Ureter (tissue), 1 donor: ENCODE measurements at regions not wholly inside any gene's neighbourhood (a gene's known extent, or its start where the extent isn't known, plus 50 kb on each side); places are given as distances from the start of the nearest gene placed in this dataset.
"Not testable (repeated sequence)": the region's sequence is repeated elsewhere in the genome, so short reads cannot be mapped to it uniquely, and the experiment has no call there.

Source experiments
- DNase-seq: peaks from one replicate; pipeline ENCODE4 v3.0.0-alpha.2; 2020; ENCODE audit warnings: low spot score
- donor health status: DM: yes; HTN: yes; CAD: no.

- DNase-seq: not testable (repeated sequence)
Measured at GRCh38 chr9:65566018-65566417, 109.7 kb upstream of the ZNG1E start.

- DNase-seq: not testable (repeated sequence)
Measured at GRCh38 chr9:65519018-65519417, 156.7 kb upstream of the ZNG1E start.

DNA sequence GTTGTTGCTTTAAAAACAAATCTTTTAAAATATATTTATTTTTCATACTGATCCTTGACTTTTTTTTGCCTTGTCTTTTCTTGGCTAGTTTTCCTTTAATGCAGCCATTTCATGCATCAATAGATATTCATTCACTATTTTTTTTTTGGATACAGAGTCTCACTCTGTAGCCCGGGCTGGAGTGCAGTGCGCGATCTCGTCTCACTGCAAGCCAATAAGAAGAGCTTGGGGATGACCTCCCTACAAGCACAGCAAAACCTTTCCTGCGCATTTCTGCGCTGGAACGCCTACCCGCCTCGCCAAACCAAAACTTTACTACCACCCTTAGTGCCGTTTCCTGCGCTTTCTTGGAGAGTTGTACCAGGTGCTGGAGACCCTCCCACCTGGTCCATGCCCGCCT is 161.3 kb upstream of the ZNG1E start:
- DNase-seq: not testable (repeated sequence)

GRCh38 chr9:65507897-65508296 is 167.8 kb upstream of the ZNG1E start:
- DNase-seq: not testable (repeated sequence)

- DNase-seq: not testable (repeated sequence)
Measured at GRCh38 chr9:65504686-65505085, 171.0 kb upstream of the ZNG1E start.

DNA sequence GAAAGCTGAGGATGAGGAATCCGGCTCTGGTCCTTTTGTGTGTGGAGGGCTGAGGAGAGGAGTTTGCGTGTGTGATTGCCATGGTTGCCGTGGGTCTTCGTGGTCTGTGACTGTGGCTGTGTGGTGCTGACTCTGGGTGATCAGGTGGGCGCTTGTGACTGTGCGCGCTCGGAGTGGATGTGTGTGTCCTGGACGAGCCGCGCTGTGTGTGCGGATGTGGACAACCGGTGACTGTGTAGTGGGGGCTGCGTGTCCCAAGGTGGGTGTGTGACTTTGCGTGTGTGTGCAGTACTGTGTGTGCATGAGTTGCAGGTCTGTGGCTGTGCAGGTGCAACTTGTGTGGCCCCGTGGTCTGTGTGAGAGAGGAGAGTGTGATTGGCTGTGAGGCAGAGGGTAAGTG is 172.0 kb upstream of the ZNG1E start:
- not testable (repeated sequence) for DNase-seq

- DNase-seq: not testable (repeated sequence)
Measured at GRCh38 chr9:65482890-65483289, 192.8 kb upstream of the ZNG1E start.

- not testable (repeated sequence) for DNase-seq
Measured at GRCh38 chr9:65481291-65481690, 194.4 kb upstream of the ZNG1E start.

- DNase-seq: not testable (repeated sequence)
Measured at GRCh38 chr9:65474891-65475290, 189.9 kb upstream of the FOXD4L5 start.

DNA sequence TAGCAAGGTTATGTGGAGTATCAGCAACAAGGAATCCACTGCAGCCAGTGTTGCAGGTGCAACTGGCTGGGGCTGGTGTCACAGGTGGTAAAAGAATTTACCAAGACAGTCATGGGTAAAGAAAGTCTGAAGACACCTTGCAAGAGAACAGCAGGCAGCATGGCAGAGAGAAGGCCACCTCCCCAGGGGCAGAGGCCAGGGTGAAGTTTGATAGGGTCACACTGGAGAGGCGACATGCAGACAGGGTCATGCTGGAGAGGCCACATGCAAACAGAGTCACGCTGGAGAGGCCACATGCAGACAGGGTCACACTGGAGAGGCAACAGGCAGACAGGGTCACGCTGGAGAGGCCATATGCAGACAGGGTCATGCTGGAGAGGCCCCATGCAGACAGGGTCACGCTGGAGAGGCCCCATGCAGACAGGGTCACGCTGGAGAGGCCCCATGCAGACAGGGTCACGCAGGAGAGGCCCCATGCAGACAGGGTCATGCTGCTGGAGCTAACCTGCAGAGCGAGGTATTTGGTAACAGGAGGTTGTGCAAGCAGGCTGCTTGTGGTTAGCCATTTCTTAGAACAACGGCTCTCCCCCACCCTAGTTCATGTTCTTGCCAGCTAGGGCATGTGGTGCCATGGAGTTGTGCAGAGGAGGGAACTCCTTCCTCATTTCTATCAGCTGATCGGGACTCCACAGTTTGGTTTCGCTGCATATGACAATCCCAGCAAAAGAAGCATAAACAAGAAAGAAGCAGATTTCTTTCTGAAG is 188.2 kb upstream of the FOXD4L5 start:
- DNase-seq: peak; percentile 69

GRCh38 chr9:65471106-65471505 is 186.1 kb upstream of the FOXD4L5 start:
- not testable (repeated sequence) for DNase-seq

- not testable (repeated sequence) for DNase-seq
Measured at GRCh38 chr9:65466911-65467734, 182.1 kb upstream of the FOXD4L5 start.

GRCh38 chr9:65465246-65465895 is 180.4 kb upstream of the FOXD4L5 start:
- not testable (repeated sequence) for DNase-seq

- not testable (repeated sequence) for DNase-seq
Measured at GRCh38 chr9:65462476-65462875, 177.5 kb upstream of the FOXD4L5 start.

- no peak for DNase-seq
Measured at GRCh38 chr9:65459756-65460320, 174.8 kb upstream of the FOXD4L5 start.

GRCh38 chr9:65458992-65459391 is 174.0 kb upstream of the FOXD4L5 start:
- no peak for DNase-seq

DNA sequence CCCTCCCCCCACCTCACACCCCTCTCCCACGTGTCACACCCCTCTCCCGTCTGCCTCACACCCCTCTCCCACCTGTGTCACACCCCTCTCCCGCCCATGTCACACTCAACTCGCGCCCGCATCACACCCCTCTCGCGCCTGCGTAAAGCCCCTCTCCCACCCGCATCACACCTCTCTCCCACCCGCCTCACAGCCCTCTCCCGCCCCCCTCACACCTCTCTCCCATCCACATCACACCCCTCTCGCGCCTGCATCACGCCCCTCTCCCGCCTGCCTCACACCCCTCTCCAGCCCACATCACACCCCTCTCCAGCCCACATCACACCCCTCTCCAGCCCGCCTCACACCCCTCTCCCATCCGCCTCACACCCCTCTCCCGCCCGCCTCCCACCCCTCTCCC is 173.5 kb upstream of the FOXD4L5 start:
- DNase-seq: no peak

GRCh38 chr9:65456991-65457390 is 172.0 kb upstream of the FOXD4L5 start:
- not testable (repeated sequence) for DNase-seq

DNA sequence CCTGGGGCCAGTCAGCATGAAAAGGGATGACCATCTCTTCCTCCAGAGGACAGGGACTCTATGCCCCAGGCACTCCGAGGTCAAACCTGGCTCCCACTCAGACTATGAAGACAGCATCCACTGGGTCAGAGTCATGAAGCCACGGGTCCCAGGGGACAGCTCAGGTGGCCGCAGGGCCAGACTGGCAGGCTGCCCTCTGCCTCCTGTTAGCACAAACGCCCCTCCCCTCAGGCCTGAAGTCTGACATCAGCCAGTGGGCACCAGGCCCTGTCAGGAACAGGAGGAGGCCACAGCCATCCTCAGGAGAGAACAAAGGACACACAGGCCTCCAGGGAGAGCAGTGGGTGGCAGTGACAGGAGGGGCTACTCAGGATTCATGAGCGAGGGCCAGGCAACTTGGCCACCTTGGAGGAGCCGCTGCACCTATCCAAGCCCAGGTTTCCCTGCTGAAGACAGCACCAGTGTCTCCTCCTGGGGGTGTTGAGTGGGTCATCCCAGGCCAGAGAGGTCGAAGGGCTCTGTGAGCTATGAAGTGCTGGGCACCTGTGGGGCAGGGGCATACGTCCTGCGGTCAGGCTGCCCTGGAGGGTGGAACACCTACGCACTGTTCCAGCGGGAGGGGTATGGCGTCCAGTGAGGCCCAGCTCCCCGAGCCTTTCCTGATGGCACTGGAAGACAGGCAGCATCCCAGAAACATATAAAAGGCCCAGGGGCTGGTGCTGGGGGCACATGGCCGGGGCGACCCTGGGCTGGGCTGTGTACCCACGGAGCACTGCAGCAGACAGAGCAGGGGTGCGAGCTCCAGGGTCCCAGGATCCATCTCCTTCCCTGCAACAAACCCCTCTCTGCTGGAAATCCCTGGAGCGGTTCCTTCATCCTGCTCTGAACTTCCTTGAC is 171.0 kb upstream of the FOXD4L5 start:
- DNase-seq: not testable (repeated sequence)

GRCh38 chr9:65455136-65455535 is 170.1 kb upstream of the FOXD4L5 start:
- DNase-seq: not testable (repeated sequence)

DNA sequence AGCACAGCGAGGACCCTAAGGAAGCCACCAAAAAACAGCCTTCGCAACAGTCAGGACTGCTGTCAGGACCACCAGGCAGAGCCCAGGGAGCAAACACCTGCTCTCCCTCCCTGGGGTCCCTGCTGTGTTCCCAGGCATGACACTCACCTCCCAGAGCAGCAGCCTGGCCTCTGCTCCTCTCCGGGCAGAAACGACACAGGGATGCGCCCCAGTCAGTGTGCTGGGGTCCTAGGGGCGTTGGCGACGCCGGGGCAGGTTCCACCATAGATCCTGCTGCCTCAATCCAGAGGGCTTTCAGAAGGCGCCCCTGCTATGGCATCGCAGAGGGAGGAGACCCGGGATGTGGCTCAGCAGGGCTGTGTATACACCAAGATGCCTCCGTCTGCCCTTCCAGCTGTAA is 169.7 kb upstream of the FOXD4L5 start:
- DNase-seq: not testable (repeated sequence)
